K562 (cell line): ENCODE measurements at regions not wholly inside any gene's neighbourhood (a gene's known extent, or its start where the extent isn't known, plus 50 kb on each side); places are given as distances from the start of the nearest gene placed in this dataset.
A peak's percentile ranks its signal among the peaks of the same experiment; 100 is the strongest.

Source experiments
- ADNP ChIP-seq: fragments of 200-800 bp; sonication (Bioruptor generic); IDR thresholded peaks from 2 replicates; pipeline ENCODE4 v1.6.1; 2016; ENCODE audit warnings: missing genetic modification characterization, missing compliant biosample characterization
- BCOR ChIP-seq: fragments of 450-650 bp; IDR thresholded peaks from 2 replicates; pipeline ENCODE4 v1.6.1; 2016
- BRCA1 ChIP-seq, 2 experiments: fragments of 450-650 bp in 1 of 2; sonication (generic) in 1 of 2; formaldehyde crosslinking in 1 of 2; IDR thresholded peaks; 2 replicates each; pipeline versions ENCODE4 v1.5.0 to v1.6.1; 2017 to 2020; ENCODE audit warnings: mild to moderate bottlenecking in 1 of 2, missing genetic modification reagents in 1 of 2
- E2F3 ChIP-seq: fragments of 250-450 bp; sonication (Bioruptor Pico); IDR thresholded peaks from 2 replicates; pipeline ENCODE4 v1.4.0; 2020; ENCODE audit warnings: mild to moderate bottlenecking
- EGR1 ChIP-seq: fragments of 450-650 bp; conservative IDR thresholded peaks from 2 replicates; pipeline ENCODE4 v1.6.1; 2017; ENCODE audit warnings: mild to moderate bottlenecking
- EP400 ChIP-seq: fragments of 450-650 bp; IDR thresholded peaks from 2 replicates; pipeline ENCODE4 v1.6.1; 2017; ENCODE audit warnings: antibody characterized with exemption, mild to moderate bottlenecking, moderate library complexity
- ERF ChIP-seq: fragments of 450-650 bp; formaldehyde crosslinking; IDR thresholded peaks from 2 replicates; pipeline ENCODE4 v1.4.0; 2020; ENCODE audit warnings: mild to moderate bottlenecking, mixed read lengths
- ESRRB ChIP-seq: fragments of 250-450 bp; sonication (Bioruptor Pico); IDR thresholded peaks from 2 replicates; pipeline ENCODE4 v1.5.0; 2020; ENCODE audit warnings: mild to moderate bottlenecking, moderate library complexity, borderline replicate concordance
- FOXK2 ChIP-seq, 2 experiments: fragments of 450-650 bp; IDR thresholded peaks in 1 of 2; conservative IDR thresholded peaks in 1 of 2; 2 replicates each; pipeline ENCODE4 v1.6.1; 2016; ENCODE audit warnings: low read depth in 2 of 2, mild to moderate bottlenecking in 1 of 2
- HNRNPH1 ChIP-seq: fragments of 200-400 bp; formaldehyde crosslinking; optimal IDR thresholded peaks from 2 replicates; pipeline ENCODE3; 2017; ENCODE audit warnings: low read depth, mild to moderate bottlenecking, low read length, moderate library complexity
- HNRNPLL ChIP-seq: fragments of 200-400 bp; formaldehyde crosslinking; IDR thresholded peaks from 2 replicates; pipeline ENCODE4 v1.6.1; 2017; ENCODE audit warnings: low read length, low read depth, mild to moderate bottlenecking; ENCODE audit not compliant: poor library complexity, severe bottlenecking
- MAFF ChIP-seq: IDR thresholded peaks from 2 replicates; pipeline ENCODE4 v1.6.1; 2012; ENCODE audit warnings: low read length, improper control_type of control experiment
- MEIS2 ChIP-seq: fragments of 450-650 bp; IDR thresholded peaks from 2 replicates; pipeline ENCODE4 v1.6.1; 2014; ENCODE audit warnings: mild to moderate bottlenecking; ENCODE audit not compliant: partially characterized antibody
- SLC30A9 ChIP-seq: fragments of 250-450 bp; sonication (Bioruptor Pico); IDR thresholded peaks from 2 replicates; pipeline ENCODE4 v1.8.0; 2022; ENCODE audit warnings: mild to moderate bottlenecking, moderate library complexity
- STAT5A ChIP-seq: IDR thresholded peaks from 2 replicates; pipeline ENCODE4 v1.6.1; 2012; ENCODE audit warnings: low read length, inconsistent platforms, borderline replicate concordance
- TBL1XR1 ChIP-seq, 2 experiments: IDR thresholded peaks; 2 replicates each; pipeline ENCODE4 v1.6.1; 2012; ENCODE audit warnings: improper control_type of control experiment in 2 of 2, low read length in 2 of 2, mild to moderate bottlenecking in 1 of 2
- TEAD2 ChIP-seq: fragments of 450-650 bp; IDR thresholded peaks from 2 replicates; pipeline ENCODE4 v1.6.1; 2016; ENCODE audit warnings: missing genetic modification characterization, control low read depth, missing compliant biosample characterization
- TFAM ChIP-seq: fragments of 250-450 bp; sonication (Bioruptor Pico); conservative IDR thresholded peaks from 2 replicates; pipeline ENCODE4 v1.5.0; 2021; ENCODE audit warnings: mild to moderate bottlenecking, moderate library complexity
- ZBTB1 ChIP-seq: sonication (generic); formaldehyde crosslinking; IDR thresholded peaks from 2 replicates; pipeline ENCODE4 v1.8.1; 2023; ENCODE audit warnings: missing genetic modification reagents, low read depth, mild to moderate bottlenecking, borderline replicate concordance
- ZNF551 ChIP-seq: fragments of 250-450 bp; sonication (Bioruptor Pico); IDR thresholded peaks from 2 replicates; pipeline ENCODE4 v1.5.0; 2021; ENCODE audit warnings: mild to moderate bottlenecking, moderate library complexity
- TF ChIP-seq, protein P1 (sequence below): sonication (generic); IDR thresholded peaks from 2 replicates; pipeline ENCODE4 v1.6.1; 2016
- TF ChIP-seq, protein P2 (sequence below), 2 experiments: fragments of 450-650 bp; IDR thresholded peaks; 2 replicates each; pipeline ENCODE4 v1.6.1; 2016
- TF ChIP-seq, protein P3 (sequence below): fragments of 450-650 bp; IDR thresholded peaks from one replicate; pipeline ENCODE4 v1.6.1; 2018; ENCODE audit warnings: mild to moderate bottlenecking, moderate library complexity; ENCODE audit not compliant: partially characterized antibody
- TF ChIP-seq, protein P4 (sequence below): fragments of 250-450 bp; sonication (Bioruptor Pico); IDR thresholded peaks from 2 replicates; pipeline ENCODE4 v1.4.0; 2020; ENCODE audit warnings: borderline replicate concordance

DNA sequence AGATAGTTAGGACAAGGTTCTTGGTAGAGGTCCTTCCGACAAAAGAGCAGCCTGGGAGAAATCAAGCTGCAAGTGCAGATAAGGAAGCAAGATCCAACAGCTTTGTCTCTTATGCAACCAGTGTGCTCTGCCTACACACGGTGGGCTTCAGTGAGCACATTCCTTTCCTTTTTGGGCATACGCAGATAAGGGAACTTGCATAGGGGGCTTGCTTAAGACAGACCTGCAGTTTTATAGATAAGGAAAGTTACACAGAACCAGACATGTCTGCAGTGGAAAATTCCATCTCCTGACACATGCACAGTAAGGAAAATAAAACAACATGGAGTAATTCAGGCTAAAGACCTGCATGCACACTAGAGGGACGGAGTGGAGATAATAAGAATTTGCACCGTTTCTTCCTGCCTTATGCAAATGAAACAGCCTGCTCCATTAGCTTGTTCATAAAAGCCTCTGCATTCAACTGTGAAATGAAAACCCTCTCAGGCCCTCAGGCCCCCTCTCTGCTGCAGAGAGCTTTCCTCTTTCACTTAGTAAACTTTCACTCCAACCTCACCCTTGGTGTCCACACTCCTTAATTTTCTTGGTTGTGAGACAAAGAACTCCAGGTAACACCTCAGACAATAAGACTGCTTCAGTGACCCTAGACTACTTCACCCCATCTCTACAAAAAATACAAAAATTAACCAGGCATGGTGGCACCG, 97.5 kb upstream of the MYLIP start (continued):
- TF ChIP-seq BRCA1 (IDR thresholded peaks at IDR 0.05) (no peak), BRCA1 (CRISPR knock-in tag; IDR thresholded peaks at IDR 0.05) (no peak), TBL1XR1 (IDR thresholded peaks at IDR 0.05; ENCODE audit: low read length in 2 of 2) (peak; percentile 100), EGR1 (peak; percentile 93), HNRNPH1 (no peak), EP400 (peak; percentile 85), ZNF551 (CRISPR knock-in tag) (peak; percentile 33; the same call in 1 of the 2 replicates), MAFF (peak; percentile 19; the same call in 1 of the 2 replicates), ESRRB (0 out of 2 replicates have a peak, but pooled peaks have one; percentile 8), ERF (CRISPR knock-in tag) (peak; percentile 97), TFAM (CRISPR knock-in tag) (no peak), ADNP (tag) (peak; percentile 71), MEIS2 (no peak), SLC30A9 (CRISPR knock-in tag) (no peak), FOXK2 (conservative IDR thresholded peaks at IDR 0.05 in 1 of 2, IDR thresholded peaks at IDR 0.05 in 1 of 2; ENCODE audit: low read depth in 2 of 2) (peak; percentile 78 to 88), STAT5A (peak; percentile 99), BCOR (peak; percentile 88), E2F3 (CRISPR knock-in tag) (peak; percentile 73; the same call in 1 of the 2 replicates), TEAD2 (peak; percentile 95), ZBTB1 (CRISPR knock-in tag) (no peak), HNRNPLL (peak; percentile 86)
- TF ChIP-seq, protein P1, sequence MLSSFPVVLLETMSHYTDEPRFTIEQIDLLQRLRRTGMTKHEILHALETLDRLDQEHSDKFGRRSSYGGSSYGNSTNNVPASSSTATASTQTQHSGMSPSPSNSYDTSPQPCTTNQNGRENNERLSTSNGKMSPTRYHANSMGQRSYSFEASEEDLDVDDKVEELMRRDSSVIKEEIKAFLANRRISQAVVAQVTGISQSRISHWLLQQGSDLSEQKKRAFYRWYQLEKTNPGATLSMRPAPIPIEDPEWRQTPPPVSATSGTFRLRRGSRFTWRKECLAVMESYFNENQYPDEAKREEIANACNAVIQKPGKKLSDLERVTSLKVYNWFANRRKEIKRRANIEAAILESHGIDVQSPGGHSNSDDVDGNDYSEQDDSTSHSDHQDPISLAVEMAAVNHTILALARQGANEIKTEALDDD = peak; percentile 85; the same call in 1 of the 2 replicates
- TF ChIP-seq, protein P2, sequence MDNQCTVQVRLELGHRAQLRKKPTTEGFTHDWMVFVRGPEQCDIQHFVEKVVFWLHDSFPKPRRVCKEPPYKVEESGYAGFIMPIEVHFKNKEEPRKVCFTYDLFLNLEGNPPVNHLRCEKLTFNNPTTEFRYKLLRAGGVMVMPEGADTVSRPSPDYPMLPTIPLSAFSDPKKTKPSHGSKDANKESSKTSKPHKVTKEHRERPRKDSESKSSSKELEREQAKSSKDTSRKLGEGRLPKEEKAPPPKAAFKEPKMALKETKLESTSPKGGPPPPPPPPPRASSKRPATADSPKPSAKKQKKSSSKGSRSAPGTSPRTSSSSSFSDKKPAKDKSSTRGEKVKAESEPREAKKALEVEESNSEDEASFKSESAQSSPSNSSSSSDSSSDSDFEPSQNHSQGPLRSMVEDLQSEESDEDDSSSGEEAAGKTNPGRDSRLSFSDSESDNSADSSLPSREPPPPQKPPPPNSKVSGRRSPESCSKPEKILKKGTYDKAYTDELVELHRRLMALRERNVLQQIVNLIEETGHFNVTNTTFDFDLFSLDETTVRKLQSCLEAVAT (IDR thresholded peaks at IDR 0.05) = peak in 1 of 2 experiments; percentile 81; a peak in 3 of 4 replicates
- TF ChIP-seq, protein P3, sequence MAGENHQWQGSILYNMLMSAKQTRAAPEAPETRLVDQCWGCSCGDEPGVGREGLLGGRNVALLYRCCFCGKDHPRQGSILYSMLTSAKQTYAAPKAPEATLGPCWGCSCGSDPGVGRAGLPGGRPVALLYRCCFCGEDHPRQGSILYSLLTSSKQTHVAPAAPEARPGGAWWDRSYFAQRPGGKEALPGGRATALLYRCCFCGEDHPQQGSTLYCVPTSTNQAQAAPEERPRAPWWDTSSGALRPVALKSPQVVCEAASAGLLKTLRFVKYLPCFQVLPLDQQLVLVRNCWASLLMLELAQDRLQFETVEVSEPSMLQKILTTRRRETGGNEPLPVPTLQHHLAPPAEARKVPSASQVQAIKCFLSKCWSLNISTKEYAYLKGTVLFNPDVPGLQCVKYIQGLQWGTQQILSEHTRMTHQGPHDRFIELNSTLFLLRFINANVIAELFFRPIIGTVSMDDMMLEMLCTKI = no peak
- TF ChIP-seq, protein P4, sequence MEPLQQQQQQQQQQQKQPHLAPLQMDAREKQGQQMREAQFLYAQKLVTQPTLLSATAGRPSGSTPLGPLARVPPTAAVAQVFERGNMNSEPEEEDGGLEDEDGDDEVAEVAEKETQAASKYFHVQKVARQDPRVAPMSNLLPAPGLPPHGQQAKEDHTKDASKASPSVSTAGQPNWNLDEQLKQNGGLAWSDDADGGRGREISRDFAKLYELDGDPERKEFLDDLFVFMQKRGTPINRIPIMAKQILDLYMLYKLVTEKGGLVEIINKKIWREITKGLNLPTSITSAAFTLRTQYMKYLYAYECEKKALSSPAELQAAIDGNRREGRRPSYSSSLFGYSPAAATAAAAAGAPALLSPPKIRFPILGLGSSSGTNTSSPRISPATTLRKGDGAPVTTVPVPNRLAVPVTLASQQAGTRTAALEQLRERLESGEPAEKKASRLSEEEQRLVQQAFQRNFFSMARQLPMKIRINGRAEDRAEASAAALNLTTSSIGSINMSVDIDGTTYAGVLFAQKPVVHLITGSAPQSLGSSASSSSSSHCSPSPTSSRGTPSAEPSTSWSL (CRISPR knock-in tag) = no peak
